Coronary artery (tissue), 2 donors: ENCODE measurements at regions not wholly inside any gene's neighbourhood (a gene's known extent, or its start where the extent isn't known, plus 50 kb on each side); places are given as distances from the start of the nearest gene placed in this dataset.

Source experiments
- DNase-seq: peaks from one replicate; pipeline ENCODE4 v3.0.0-alpha.2; 2017; ENCODE audit warnings: low spot score
- H3K27ac ChIP-seq, 2 donors: fragments of 200-600 bp; sonication (generic); one replicate each; pipeline ENCODE4 v1.5.1; 2016 to 2019
- H3K4me3 ChIP-seq: fragments of 200-600 bp; sonication (generic); 2 replicates; pipeline ENCODE4 v1.5.1; 2016; ENCODE audit warnings: mild to moderate bottlenecking, moderate library complexity
- CTCF ChIP-seq: fragments of 200-600 bp; sonication (generic); IDR thresholded peaks from one replicate; pipeline ENCODE4 v1.5.1; 2019; ENCODE audit warnings: antibody characterized with exemption

DNA sequence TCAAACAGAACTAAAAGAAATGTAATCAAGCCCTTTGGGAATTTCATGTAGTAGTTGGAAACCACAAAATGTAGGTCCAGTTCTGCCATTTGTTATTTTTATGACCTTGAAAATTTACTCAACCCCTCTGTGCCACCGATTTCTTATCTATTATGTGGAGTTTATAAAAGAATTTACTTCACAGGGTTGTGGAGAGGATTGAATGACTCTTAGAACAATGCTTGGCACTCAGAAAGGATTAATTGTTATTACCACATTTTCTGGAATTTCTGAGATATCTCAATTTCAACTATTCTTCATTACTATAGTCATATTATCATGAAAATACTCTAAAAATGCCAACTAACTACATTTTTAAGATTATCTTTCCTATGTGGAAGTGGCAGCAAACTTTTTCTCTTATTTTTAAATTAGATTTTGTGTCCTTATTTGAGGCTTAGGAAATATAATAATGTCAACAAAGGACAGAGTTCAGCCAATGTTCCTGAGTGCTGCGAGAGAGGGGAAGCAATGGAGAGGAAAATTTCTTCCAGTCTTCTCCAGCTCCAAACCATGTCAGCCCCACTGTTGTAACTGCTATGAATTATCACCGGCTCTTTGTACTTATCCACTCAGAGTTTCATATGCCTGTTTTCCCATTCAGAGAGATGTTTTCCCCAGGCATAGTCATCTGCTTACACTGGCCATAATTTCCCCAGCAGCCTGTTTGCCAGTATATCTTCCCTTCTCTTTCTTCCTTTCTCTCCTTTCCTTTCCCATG is 525.6 kb downstream of the SPATA31D1 start:
- no peak for DNase-seq
- no peak overlapping the region for H3K27ac ChIP-seq
- TF ChIP-seq CTCF: no peak
- no peak overlapping the region for H3K4me3 ChIP-seq

- Histone ChIP-seq H3K4me3 (no peak overlapping the region), H3K27ac (no peak overlapping the region)
- TF ChIP-seq CTCF: no peak
- DNase-seq: no peak
Measured at GRCh38 chr9:82518868-82519267, 530.3 kb downstream of the SPATA31D1 start.

DNA sequence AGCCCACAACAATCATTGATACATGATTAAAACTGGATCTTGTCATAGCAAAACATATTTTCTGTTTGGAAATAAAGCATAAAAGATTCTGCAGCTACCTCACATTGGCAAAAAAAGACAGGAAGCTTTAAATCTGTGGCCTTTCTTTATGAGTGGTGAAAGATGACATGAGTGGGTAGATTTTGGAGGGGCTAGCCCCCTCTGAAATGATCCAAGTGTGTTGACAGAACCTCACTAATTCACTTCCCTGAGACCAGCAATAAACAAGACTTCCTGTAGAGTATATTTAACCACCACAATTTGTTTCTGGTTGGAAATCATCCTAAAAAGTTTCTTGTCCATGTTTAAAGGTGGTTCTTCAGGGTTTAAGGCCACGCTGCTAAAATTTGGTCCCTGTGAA is 530.8 kb downstream of the SPATA31D1 start:
- H3K4me3 ChIP-seq: no peak overlapping the region
- DNase-seq: no peak
- H3K27ac ChIP-seq: no peak overlapping the region
- TF ChIP-seq CTCF: no peak

GRCh38 chr9:82524407-82524806 is 535.8 kb downstream of the SPATA31D1 start:
- no peak for DNase-seq
- H3K27ac ChIP-seq: no peak overlapping the region
- TF ChIP-seq CTCF: no peak
- no peak overlapping the region for H3K4me3 ChIP-seq

- no peak for DNase-seq
- no peak for TF ChIP-seq CTCF
- Histone ChIP-seq H3K27ac (no peak overlapping the region), H3K4me3 (no peak overlapping the region)
Measured at GRCh38 chr9:82526577-82526976, 536.4 kb downstream of the RASEF start.

DNA sequence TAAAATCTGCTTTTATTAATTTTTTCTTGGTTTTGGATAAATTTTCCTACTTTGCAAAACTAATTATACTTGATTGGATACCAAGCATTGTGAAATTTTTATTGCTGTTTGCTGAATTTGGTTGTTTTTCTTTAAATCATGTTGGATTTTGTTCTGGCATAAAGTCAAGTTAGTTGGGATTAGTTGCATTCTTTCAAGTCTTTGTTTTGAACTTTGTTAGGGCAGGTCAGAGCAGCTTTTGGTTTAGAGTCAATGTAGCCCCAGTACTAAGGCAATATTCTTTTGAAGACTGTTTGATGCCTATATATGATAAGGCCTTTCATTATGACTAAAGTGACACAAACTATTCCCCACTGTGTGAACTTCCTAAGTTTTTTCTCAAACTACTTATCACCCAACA is 531.1 kb downstream of the RASEF start:
- no peak for TF ChIP-seq CTCF
- no peak for DNase-seq
- Histone ChIP-seq H3K27ac (no peak overlapping the region), H3K4me3 (no peak overlapping the region)

DNA sequence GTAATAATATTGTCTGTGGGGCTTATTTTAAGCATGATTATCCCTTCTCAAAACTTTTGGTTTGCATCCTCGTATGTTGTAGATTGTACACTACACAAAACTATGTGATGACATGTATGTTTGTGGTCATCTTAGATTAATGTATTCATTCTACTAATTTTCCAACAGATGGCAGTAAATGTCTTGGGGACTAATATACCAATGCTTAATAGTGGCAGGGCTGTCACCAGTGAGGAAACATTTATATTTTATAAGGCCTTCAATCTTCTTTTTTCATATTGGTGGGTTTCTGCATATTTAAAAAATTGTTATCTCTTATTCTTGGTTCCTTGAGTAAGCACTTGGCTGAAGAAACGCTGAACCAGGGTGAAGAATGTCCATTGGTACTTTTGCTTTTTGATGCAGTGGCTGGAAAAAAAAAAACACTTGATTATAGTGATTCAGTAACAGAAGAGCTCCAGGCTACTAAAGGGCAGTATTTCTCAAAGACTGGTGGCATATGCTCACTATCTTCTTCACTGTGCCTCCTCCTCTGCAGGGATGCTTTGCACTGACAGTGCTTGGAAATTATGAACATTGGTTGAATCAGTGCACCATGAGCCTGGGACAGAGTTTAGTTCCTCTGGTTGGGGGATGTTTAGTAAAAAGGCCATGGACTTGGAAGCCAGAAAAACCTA is 530.3 kb downstream of the RASEF start:
- no peak for DNase-seq
- Histone ChIP-seq H3K27ac (no peak overlapping the region), H3K4me3 (no peak overlapping the region)
- no peak for TF ChIP-seq CTCF
